Chondrocyte (in vitro differentiated cells): ENCODE measurements at regions not wholly inside any gene's neighbourhood (a gene's known extent, or its start where the extent isn't known, plus 50 kb on each side); places are given as distances from the start of the nearest gene placed in this dataset.

Experiments
- DNase-seq: peaks from one replicate; pipeline ENCODE4 v3.0.0; 2021; ENCODE audit warnings: mixed read lengths, low spot score
- H3K27ac Mint-ChIP-seq: one replicate; pipeline ENCODE4 v1.8.0; 2021; ENCODE audit warnings: mild to moderate bottlenecking, moderate library complexity, mixed read lengths; ENCODE audit not compliant: unreplicated experiment
- H3K27me3 Mint-ChIP-seq: 2 replicates; pipeline ENCODE4 v1.8.0; 2021; ENCODE audit warnings: low read depth, mixed read lengths
- H3K36me3 Mint-ChIP-seq: 2 replicates; pipeline ENCODE4 v1.8.0; 2021; ENCODE audit warnings: low read depth, mixed read lengths
- H3K4me1 Mint-ChIP-seq: 2 replicates; pipeline ENCODE4 v1.8.0; 2021; ENCODE audit warnings: low read depth, mild to moderate bottlenecking, mixed read lengths
- H3K4me3 Mint-ChIP-seq: one replicate; pipeline ENCODE4 v1.8.0; 2021; ENCODE audit warnings: mild to moderate bottlenecking, moderate library complexity, mixed read lengths; ENCODE audit not compliant: unreplicated experiment
- H3K9me3 Mint-ChIP-seq: 2 replicates; pipeline ENCODE4 v1.8.0; 2021; ENCODE audit warnings: low read depth, mixed read lengths
- TF ChIP-seq, protein P1 (sequence below): fragments of 200-600 bp; sonication (generic); IDR thresholded peaks from 2 replicates; pipeline ENCODE4 v1.5.0; 2021; ENCODE audit warnings: antibody characterized with exemption, mild to moderate bottlenecking, moderate library complexity

DNA sequence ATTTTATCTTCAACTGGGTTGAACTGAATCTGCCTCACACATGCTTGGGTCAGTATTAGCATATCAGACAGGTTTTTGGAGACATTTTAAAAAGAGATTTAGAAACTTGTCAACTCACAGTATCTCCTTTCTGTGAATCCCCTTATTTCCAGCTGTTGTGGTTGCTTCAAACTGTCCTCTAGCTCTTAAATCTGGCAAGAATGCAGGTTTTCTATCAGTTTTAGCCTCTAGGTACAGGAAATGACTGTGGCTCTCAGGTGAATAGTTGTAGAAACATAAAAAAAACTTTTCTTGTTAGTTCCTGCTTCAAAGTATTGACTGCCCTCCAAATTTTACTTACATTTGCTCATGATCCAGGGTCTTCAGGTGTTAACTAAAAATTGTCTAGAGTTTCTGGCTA, 495.7 kb upstream of the TMPRSS15 start:
- no peak for DNase-seq
- H3K4me1 Mint-ChIP-seq = peaks cover 3% of the 10 kb centered on the region
- H3K36me3 Mint-ChIP-seq = no peaks in the 10 kb centered on the region
- TF ChIP-seq, protein P1, sequence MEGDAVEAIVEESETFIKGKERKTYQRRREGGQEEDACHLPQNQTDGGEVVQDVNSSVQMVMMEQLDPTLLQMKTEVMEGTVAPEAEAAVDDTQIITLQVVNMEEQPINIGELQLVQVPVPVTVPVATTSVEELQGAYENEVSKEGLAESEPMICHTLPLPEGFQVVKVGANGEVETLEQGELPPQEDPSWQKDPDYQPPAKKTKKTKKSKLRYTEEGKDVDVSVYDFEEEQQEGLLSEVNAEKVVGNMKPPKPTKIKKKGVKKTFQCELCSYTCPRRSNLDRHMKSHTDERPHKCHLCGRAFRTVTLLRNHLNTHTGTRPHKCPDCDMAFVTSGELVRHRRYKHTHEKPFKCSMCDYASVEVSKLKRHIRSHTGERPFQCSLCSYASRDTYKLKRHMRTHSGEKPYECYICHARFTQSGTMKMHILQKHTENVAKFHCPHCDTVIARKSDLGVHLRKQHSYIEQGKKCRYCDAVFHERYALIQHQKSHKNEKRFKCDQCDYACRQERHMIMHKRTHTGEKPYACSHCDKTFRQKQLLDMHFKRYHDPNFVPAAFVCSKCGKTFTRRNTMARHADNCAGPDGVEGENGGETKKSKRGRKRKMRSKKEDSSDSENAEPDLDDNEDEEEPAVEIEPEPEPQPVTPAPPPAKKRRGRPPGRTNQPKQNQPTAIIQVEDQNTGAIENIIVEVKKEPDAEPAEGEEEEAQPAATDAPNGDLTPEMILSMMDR = no peak
- H3K9me3 Mint-ChIP-seq = no peaks in the 10 kb centered on the region
- H3K4me3 Mint-ChIP-seq = no peak overlapping the region
- no peak overlapping the region for H3K27ac Mint-ChIP-seq
- peaks cover 6% of the 10 kb centered on the region for H3K27me3 Mint-ChIP-seq

DNA sequence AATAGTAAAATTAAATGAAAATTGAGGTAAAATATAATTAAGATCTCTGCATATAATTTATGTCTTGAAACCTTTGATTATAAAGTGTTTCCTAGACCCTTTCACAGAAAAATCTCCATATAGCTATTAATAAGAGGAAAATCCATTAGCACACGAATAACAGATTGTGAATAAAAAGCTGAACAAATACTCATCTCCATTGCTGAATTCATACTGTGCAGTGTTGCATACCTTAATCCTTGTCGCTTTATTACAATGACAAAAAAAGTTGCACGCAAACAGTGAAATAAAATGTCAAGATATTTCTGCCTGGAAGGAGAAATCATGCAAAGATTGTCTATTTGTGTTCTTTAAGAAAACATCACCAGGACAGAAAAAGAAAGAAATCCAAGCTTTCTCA, 499.1 kb upstream of the TMPRSS15 start:
- H3K4me3 Mint-ChIP-seq = no peak overlapping the region
- H3K27me3 Mint-ChIP-seq = peaks cover 5% of the 10 kb centered on the region
- no peaks in the 10 kb centered on the region for H3K36me3 Mint-ChIP-seq
- DNase-seq = no peak
- peaks cover 3% of the 10 kb centered on the region for H3K4me1 Mint-ChIP-seq
- no peak overlapping the region for H3K27ac Mint-ChIP-seq
- TF ChIP-seq, protein P1 = no peak
- H3K9me3 Mint-ChIP-seq = no peaks in the 10 kb centered on the region

DNA sequence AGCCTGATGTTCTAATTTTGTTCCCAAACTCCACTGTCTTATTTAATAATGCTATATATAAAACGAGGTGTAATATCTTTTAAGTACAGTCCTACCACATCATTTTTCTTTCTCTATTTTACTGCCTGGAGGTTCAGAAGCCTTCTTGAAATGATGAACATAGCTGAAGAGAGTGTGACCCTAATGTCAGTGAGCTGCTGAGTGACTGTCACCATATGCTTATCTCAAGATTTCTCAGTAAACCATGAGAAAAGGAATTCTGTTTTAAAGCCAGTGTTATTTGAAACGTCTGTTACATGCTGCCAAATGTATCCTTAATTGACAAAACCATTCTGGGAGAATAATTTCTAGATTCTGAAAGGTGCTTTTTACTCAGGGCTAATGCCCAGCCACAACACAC, 503.5 kb upstream of the TMPRSS15 start:
- no peak overlapping the region for H3K4me3 Mint-ChIP-seq
- peaks cover 11% of the 10 kb centered on the region for H3K9me3 Mint-ChIP-seq

DNA sequence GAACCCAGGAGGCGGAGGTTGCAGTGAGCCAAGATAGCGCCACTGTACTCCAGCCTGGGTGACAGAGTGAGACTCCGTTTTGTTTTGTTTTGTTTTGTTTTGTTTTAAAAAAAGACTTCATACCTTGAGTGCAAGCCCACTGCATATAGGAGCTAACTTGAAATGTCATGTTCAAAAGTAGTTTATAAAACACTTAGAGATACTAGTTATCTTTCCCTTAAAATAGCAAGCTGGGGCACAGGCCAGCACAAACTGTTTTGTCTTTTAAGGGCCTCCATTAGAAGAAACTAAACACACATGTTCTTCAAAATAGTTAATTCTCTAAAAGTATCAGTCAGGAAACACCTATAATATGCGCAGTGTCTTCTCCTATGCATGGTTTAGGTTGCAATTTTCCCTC, 505.1 kb upstream of the TMPRSS15 start:
- Mint-ChIP-seq H3K27me3 (no peaks in the 10 kb centered on the region), H3K4me1 (no peaks in the 10 kb centered on the region), H3K9me3 (peaks cover 13% of the 10 kb centered on the region), H3K27ac (no peak overlapping the region), H3K36me3 (peaks cover 11% of the 10 kb centered on the region), H3K4me3 (no peak overlapping the region)
- TF ChIP-seq, protein P1 = no peak
- no peak for DNase-seq

More for the DNA sequence above, 503.5 kb upstream of the TMPRSS15 start:
- H3K27ac Mint-ChIP-seq = no peak overlapping the region
- no peaks in the 10 kb centered on the region for H3K27me3 Mint-ChIP-seq
- no peak for DNase-seq
- TF ChIP-seq, protein P1 = no peak
- H3K4me1 Mint-ChIP-seq = peaks cover 3% of the 10 kb centered on the region
- H3K36me3 Mint-ChIP-seq = peaks cover 9% of the 10 kb centered on the region

DNA sequence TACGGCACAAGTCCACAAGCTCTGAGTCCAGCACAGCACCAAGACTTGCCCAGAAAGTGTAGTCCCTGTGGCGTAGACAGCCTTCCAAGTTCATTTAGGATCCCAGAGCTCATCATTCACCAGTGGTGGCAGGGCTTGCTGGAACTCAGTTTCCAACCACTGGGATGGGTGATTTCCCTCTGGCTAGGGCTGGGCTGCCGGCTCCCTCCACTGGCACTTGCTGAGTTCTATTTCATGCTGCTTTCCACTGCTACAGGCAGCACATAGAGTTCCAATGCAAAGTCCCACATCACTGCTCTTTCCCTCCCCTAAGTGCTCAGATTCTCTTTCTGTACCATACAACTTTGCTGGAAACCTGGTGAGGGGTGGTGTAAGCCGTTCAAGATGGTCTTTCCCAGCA, 510.3 kb upstream of the TMPRSS15 start:
- Mint-ChIP-seq H3K27me3 (no peaks in the 10 kb centered on the region), H3K36me3 (peaks cover 11% of the 10 kb centered on the region), H3K9me3 (peaks cover 13% of the 10 kb centered on the region), H3K4me3 (no peak overlapping the region), H3K27ac (no peak overlapping the region), H3K4me1 (no peaks in the 10 kb centered on the region)
- DNase-seq = peak; percentile 33
- TF ChIP-seq, protein P1 = peak; percentile 21
